ENCODE measurements at regions not wholly inside any gene's neighbourhood (a gene's known extent, or its start where the extent isn't known, plus 50 kb on each side); places are given as distances from the start of the nearest gene placed in this dataset.
A peak's percentile ranks its signal among the peaks of the same experiment; 100 is the strongest.
"Not testable (repeated sequence)": the region's sequence is repeated elsewhere in the genome, so short reads cannot be mapped to it uniquely, and the experiment has no call there.

GRCh38 chr10:29862923-29863614 lies 196.3 kb downstream of the JCAD start:
- CTCF ChIA-PET = no interaction called here
- H3K36me3 ChIP-seq (ENCODE audit: low read depth, low read length) = no peaks in the 10 kb centered on the region
- H3K27me3 ChIP-seq (ENCODE audit: low read length) = no peaks in the 10 kb centered on the region
- peaks cover 43% of the 10 kb centered on the region for H3K4me1 ChIP-seq (ENCODE audit: insufficient read depth, low read length)
- peak; percentile 90 for DNase-seq
- ATAC-seq = peak; percentile 72
- TF ChIP-seq CTCF (conservative IDR thresholded peaks at IDR 0.05; ENCODE audit: low read depth, low read length) = no peak
- TF ChIP-seq EZH2phosphoT487 (IDR thresholded peaks at IDR 0.05; ENCODE audit: borderline replicate concordance, low read length) = no peak
- no peak for TF ChIP-seq EZH2 (IDR thresholded peaks at IDR 0.05; ENCODE audit: low read length, unreplicated experiment)
- no peaks in the 10 kb centered on the region for H4K20me1 ChIP-seq (ENCODE audit: low read length)
- intact Hi-C loops (cut with micrococcal nuclease) = loop anchor here (5.0 kb wide), 1 partner anchor 106 kb away; no protein-coding TSS in a partner anchor
- no peak overlapping the region for H3K9ac ChIP-seq (ENCODE audit: low read length)
- no peak overlapping the region for H2AFZ ChIP-seq (ENCODE audit: low read length)
- no peaks in the 10 kb centered on the region for H3K9me3 ChIP-seq (ENCODE audit: low read length)
- peak overlapping the region; percentile 73 for H3K27ac ChIP-seq (ENCODE audit: low read length)
- H3K4me2 ChIP-seq (ENCODE audit: low read length) = peak overlapping the region; percentile 37
- H3F3A ChIP-seq (ENCODE audit: low read length, unreplicated experiment) = no peaks in the 10 kb centered on the region
- no peaks in the 10 kb centered on the region for H3K9me2 ChIP-seq (replicated peaks; ENCODE audit: low read length)
- BruUV-seq (replicated peaks) = no TSS peak
- no peaks in the 10 kb centered on the region for H3K79me2 ChIP-seq (ENCODE audit: low read length)
- no peak overlapping the region for H3K4me3 ChIP-seq (ENCODE audit: low read length)
- POLR2A ChIA-PET (ENCODE audit: unreplicated experiment) = no interaction called here

- H3K79me2 ChIP-seq (ENCODE audit: low read length) = no peaks in the 10 kb centered on the region
- ATAC-seq (no peak), DNase-seq (peak; percentile 21)
- no peak overlapping the region for H3K4me3 ChIP-seq (ENCODE audit: low read length)
- ChIA-PET POLR2A (ENCODE audit: unreplicated experiment) (no interaction called here), CTCF (no interaction called here)
- no peak overlapping the region; the same call in 1 of the 2 replicates for H3K9ac ChIP-seq (ENCODE audit: low read length)
- intact Hi-C loops (cut with micrococcal nuclease) = loop anchor here (5.0 kb wide), 1 partner anchor 105 kb away; no protein-coding TSS in a partner anchor
- TF ChIP-seq CTCF (conservative IDR thresholded peaks at IDR 0.05; ENCODE audit: low read depth, low read length) = no peak
- TF ChIP-seq EZH2 (IDR thresholded peaks at IDR 0.05; ENCODE audit: low read length, unreplicated experiment) = no peak
- H3K9me2 ChIP-seq (replicated peaks; ENCODE audit: low read length) = no peaks in the 10 kb centered on the region
- H3K36me3 ChIP-seq (ENCODE audit: low read depth, low read length) = no peaks in the 10 kb centered on the region
- H4K20me1 ChIP-seq (ENCODE audit: low read length) = no peaks in the 10 kb centered on the region
- peaks cover 46% of the 10 kb centered on the region for H3K4me1 ChIP-seq (ENCODE audit: insufficient read depth, low read length)
- no TSS peak for BruUV-seq (replicated peaks)
- H2AFZ ChIP-seq (ENCODE audit: low read length) = no peak overlapping the region
- peak overlapping the region; percentile 66 for H3K27ac ChIP-seq (ENCODE audit: low read length)
- H3K9me3 ChIP-seq (ENCODE audit: low read length) = no peaks in the 10 kb centered on the region
- H3K27me3 ChIP-seq (ENCODE audit: low read length) = no peaks in the 10 kb centered on the region
- 0 out of 2 replicates have a peak overlapping the region, but pooled peaks have one; percentile 22 for H3K4me2 ChIP-seq (ENCODE audit: low read length)
- H3F3A ChIP-seq (ENCODE audit: low read length, unreplicated experiment) = no peaks in the 10 kb centered on the region
These were observed 197.4 kb downstream of the JCAD start for GRCh38 chr10:29861811-29862505.

GRCh38 chr10:29861231-29861630 lies 198.2 kb downstream of the JCAD start:
- intact Hi-C loops (cut with micrococcal nuclease) = loop anchor here (5.0 kb wide), 1 partner anchor 104 kb away; no protein-coding TSS in a partner anchor
- H3K9me2 ChIP-seq (replicated peaks; ENCODE audit: low read length); H3K36me3 ChIP-seq (ENCODE audit: low read depth, low read length); CTCF ChIA-PET; H3K9ac ChIP-seq (ENCODE audit: low read length); POLR2A ChIA-PET (ENCODE audit: unreplicated experiment); DNase-seq; H3K9me3 ChIP-seq (ENCODE audit: low read length); H3K79me2 ChIP-seq (ENCODE audit: low read length); H3K4me2 ChIP-seq (ENCODE audit: low read length); H3K4me3 ChIP-seq (ENCODE audit: low read length); H3K27ac ChIP-seq (ENCODE audit: low read length); ATAC-seq; H2AFZ ChIP-seq (ENCODE audit: low read length); H3K27me3 ChIP-seq (ENCODE audit: low read length); H4K20me1 ChIP-seq (ENCODE audit: low read length); H3F3A ChIP-seq (ENCODE audit: low read length, unreplicated experiment); BruUV-seq (replicated peaks): not testable (repeated sequence)
- H3K4me1 ChIP-seq (ENCODE audit: insufficient read depth, low read length) = peaks cover 46% of the 10 kb centered on the region
